ENCODE measurements at regions not wholly inside any gene's neighbourhood (a gene's known extent, or its start where the extent isn't known, plus 50 kb on each side); places are given as distances from the start of the nearest gene placed in this dataset.

GRCh38 chr10:4176500-4177281 lies 391.7 kb upstream of the KLF6 start:
- Mint-ChIP-seq H3K4me1 (no peaks in the 10 kb centered on the region), H3K9me3 (no peaks in the 10 kb centered on the region), H3K27me3 (ENCODE audit: low read depth in 2 of 2) (peaks cover 0 to 8% of the 10 kb centered on the region in 2 donors), H3K36me3 (no peaks in the 10 kb centered on the region), H3K27ac (no peak overlapping the region), H3K4me3 (no peak overlapping the region)
- Histone ChIP-seq H3K9me3 (ENCODE audit: control insufficient read depth, insufficient read depth, low read length) (no peaks in the 10 kb centered on the region), H3K27ac (ENCODE audit: low read length) (no peak overlapping the region), H3K4me1 (ENCODE audit: control insufficient read depth, insufficient read depth, low read length) (no peaks in the 10 kb centered on the region), H3K4me3 (ENCODE audit: low read length) (no peak overlapping the region), H3K27me3 (ENCODE audit: control insufficient read depth, insufficient read depth, low read length) (no peaks in the 10 kb centered on the region), H3K36me3 (ENCODE audit: control insufficient read depth, insufficient read depth, low read length) (no peaks in the 10 kb centered on the region)
- DNase-seq, result no peak
- 66% methylated on average over 5 of the region's 5 CpGs for WGBS (ENCODE audit: insufficient coverage)
- TF ChIP-seq CTCF (IDR thresholded peaks at IDR 0.05), result no peak
- intact Hi-C loops (cut with micrococcal nuclease), result no loop called here
- ATAC-seq, result no peak

GRCh38 chr10:4174197-4174596 lies 389.2 kb upstream of the KLF6 start:
- no peak overlapping the region for H3K4me3 ChIP-seq (ENCODE audit: low read length)
- no peaks in the 10 kb centered on the region for H3K4me1 ChIP-seq (ENCODE audit: control insufficient read depth, insufficient read depth, low read length)
- H3K27ac ChIP-seq (ENCODE audit: low read length), result no peak overlapping the region
- ATAC-seq, result no peak
- H3K4me1 Mint-ChIP-seq, result no peaks in the 10 kb centered on the region
- H3K27me3 ChIP-seq (ENCODE audit: control insufficient read depth, insufficient read depth, low read length), result no peaks in the 10 kb centered on the region
- H3K36me3 ChIP-seq (ENCODE audit: control insufficient read depth, insufficient read depth, low read length), result no peaks in the 10 kb centered on the region
- no peak for TF ChIP-seq CTCF (IDR thresholded peaks at IDR 0.05)
- intact Hi-C loops (cut with micrococcal nuclease), result no loop called here
- H3K9me3 ChIP-seq (ENCODE audit: control insufficient read depth, insufficient read depth, low read length), result no peaks in the 10 kb centered on the region
- no peaks in the 10 kb centered on the region for H3K9me3 Mint-ChIP-seq
- DNase-seq, result no peak
- H3K36me3 Mint-ChIP-seq, result no peaks in the 10 kb centered on the region
- H3K4me3 Mint-ChIP-seq, result no peak overlapping the region
- no peak overlapping the region for H3K27ac Mint-ChIP-seq
- H3K27me3 Mint-ChIP-seq (ENCODE audit: low read depth in 2 of 2), result peaks cover 0 to 8% of the 10 kb centered on the region in 2 donors
- 96% methylated on average over 9 of the region's 9 CpGs for WGBS (ENCODE audit: insufficient coverage)

- Histone ChIP-seq H3K27me3 (ENCODE audit: control insufficient read depth, insufficient read depth, low read length) (no peaks in the 10 kb centered on the region), H3K36me3 (ENCODE audit: control insufficient read depth, insufficient read depth, low read length) (no peaks in the 10 kb centered on the region), H3K9me3 (ENCODE audit: control insufficient read depth, insufficient read depth, low read length) (no peaks in the 10 kb centered on the region), H3K4me3 (ENCODE audit: low read length) (no peak overlapping the region), H3K27ac (ENCODE audit: low read length) (no peak overlapping the region), H3K4me1 (ENCODE audit: control insufficient read depth, insufficient read depth, low read length) (no peaks in the 10 kb centered on the region)
- H3K27ac Mint-ChIP-seq, result no peak overlapping the region
- no peak for ATAC-seq
- H3K27me3 Mint-ChIP-seq (ENCODE audit: low read depth in 2 of 2), result peaks cover 0 to 22% of the 10 kb centered on the region in 2 donors
- TF ChIP-seq CTCF (IDR thresholded peaks at IDR 0.05), result no peak
- DNase-seq, result no peak
- H3K9me3 Mint-ChIP-seq, result no peaks in the 10 kb centered on the region
- intact Hi-C loops (cut with micrococcal nuclease), result no loop called here
- 99% methylated on average over 5 of the region's 6 CpGs for WGBS (ENCODE audit: insufficient coverage)
- no peak overlapping the region for H3K4me3 Mint-ChIP-seq
- H3K4me1 Mint-ChIP-seq, result no peaks in the 10 kb centered on the region
- no peaks in the 10 kb centered on the region for H3K36me3 Mint-ChIP-seq
Observed at GRCh38 chr10:4170633-4171314, 385.8 kb upstream of the KLF6 start.

Measured in natural killer cell (primary cell).